GM23338 (cell line): ENCODE measurements at regions not wholly inside any gene's neighbourhood (a gene's known extent, or its start where the extent isn't known, plus 50 kb on each side); places are given as distances from the start of the nearest gene placed in this dataset.

Experiments used
- ATAC-seq: fragments of 200-7000 bp; cut with Tn5 transposase; 3 replicates; pipeline ENCODE4 v1.9.1; 2020
- DNase-seq: peaks from one replicate; pipeline ENCODE4 v3.0.0-alpha.2; 2015; ENCODE audit warnings: low spot score
- H2AFZ ChIP-seq: fragments of 200-600 bp; sonication (generic); 2 replicates; pipeline ENCODE4 v1.8.0; 2016; ENCODE audit warnings: antibody characterized with exemption, mild to moderate bottlenecking, moderate library complexity
- H3F3A ChIP-seq: fragments of 200-600 bp; sonication (generic); replicated peaks from 2 replicates; pipeline ENCODE4 v1.8.0; 2017; ENCODE audit warnings: antibody characterized with exemption, mixed run types, low read depth
- H3K27ac ChIP-seq: fragments of 200-600 bp; sonication (generic); 2 replicates; pipeline ENCODE4 v1.6.1; 2016; ENCODE audit warnings: low read depth
- H3K27me3 ChIP-seq: fragments of 200-600 bp; sonication (generic); 2 replicates; pipeline ENCODE4 v1.8.0; 2016; ENCODE audit warnings: mild to moderate bottlenecking, mixed run types, moderate library complexity; ENCODE audit not compliant: insufficient read depth
- H3K36me3 ChIP-seq: fragments of 200-600 bp; sonication (generic); 2 replicates; pipeline ENCODE4 v1.8.0; 2016; ENCODE audit warnings: mild to moderate bottlenecking; ENCODE audit not compliant: insufficient read depth
- H3K4me1 ChIP-seq: fragments of 200-600 bp; sonication (generic); 2 replicates; pipeline ENCODE4 v1.8.0; 2016; ENCODE audit warnings: mild to moderate bottlenecking, moderate library complexity; ENCODE audit not compliant: insufficient read depth
- H3K4me2 ChIP-seq: fragments of 200-600 bp; sonication (generic); 2 replicates; pipeline ENCODE4 v1.7.1; 2017; ENCODE audit warnings: mixed run types
- H3K4me3 ChIP-seq: fragments of 200-600 bp; sonication (generic); 2 replicates; pipeline ENCODE4 v1.6.1; 2016; ENCODE audit warnings: mixed run types
- H3K79me2 ChIP-seq: fragments of 200-600 bp; sonication (generic); replicated peaks from 2 replicates; pipeline ENCODE4 v1.8.0; 2017; ENCODE audit warnings: mild to moderate bottlenecking; ENCODE audit not compliant: insufficient read depth
- H3K9me2 ChIP-seq: fragments of 200-600 bp; sonication (generic); 2 replicates; pipeline ENCODE4 v1.8.0; 2017; ENCODE audit not compliant: insufficient read depth
- H4K20me1 ChIP-seq: fragments of 200-600 bp; sonication (generic); replicated peaks from 2 replicates; pipeline ENCODE4 v1.8.0; 2017; ENCODE audit warnings: mild to moderate bottlenecking; ENCODE audit not compliant: insufficient read depth
- H3K27ac Mint-ChIP-seq: 2 replicates; pipeline ENCODE4 v1.8.0; 2020; ENCODE audit warnings: inconsistent platforms, mild to moderate bottlenecking, moderate library complexity, mixed read lengths
- H3K27me3 Mint-ChIP-seq: 3 replicates; pipeline ENCODE4 v1.8.0; 2022; ENCODE audit warnings: low read depth, mild to moderate bottlenecking, moderate library complexity, mixed read lengths, inconsistent platforms; ENCODE audit not compliant: insufficient read depth, poor library complexity
- H3K36me3 Mint-ChIP-seq: 3 replicates; pipeline ENCODE4 v1.8.0; 2021; ENCODE audit warnings: low read depth, mild to moderate bottlenecking, inconsistent platforms, moderate library complexity, mixed read lengths
- H3K4me1 Mint-ChIP-seq: 3 replicates; pipeline ENCODE4 v1.8.0; 2020; ENCODE audit warnings: mild to moderate bottlenecking, inconsistent platforms, mixed read lengths
- H3K4me3 Mint-ChIP-seq: 3 replicates; pipeline ENCODE4 v1.8.0; 2021; ENCODE audit warnings: moderate library complexity, mild to moderate bottlenecking, inconsistent platforms, mixed read lengths
- H3K9me3 Mint-ChIP-seq: 3 replicates; pipeline ENCODE4 v1.8.0; 2020; ENCODE audit warnings: moderate library complexity, mild to moderate bottlenecking, inconsistent platforms, mixed read lengths
- CREB1 ChIP-seq: fragments of 250-450 bp; sonication (Bioruptor Pico); IDR thresholded peaks from 2 replicates; pipeline ENCODE4 v1.5.0; 2020; ENCODE audit warnings: low read depth, mild to moderate bottlenecking, moderate library complexity
- ETS1 ChIP-seq: IDR thresholded peaks from 2 replicates; pipeline ENCODE4 v1.6.1; 2016; ENCODE audit warnings: antibody characterized with exemption
- EZH2 ChIP-seq: fragments of 200-600 bp; sonication (generic); IDR thresholded peaks from one replicate; pipeline ENCODE4 v1.8.0; 2017; ENCODE audit warnings: antibody characterized with exemption, mild to moderate bottlenecking, low read depth; ENCODE audit not compliant: unreplicated experiment
- EZH2phosphoT487 ChIP-seq: fragments of 200-600 bp; sonication (generic); IDR thresholded peaks from one replicate; pipeline ENCODE4 v1.8.1; 2018; ENCODE audit warnings: antibody characterized with exemption; ENCODE audit not compliant: unreplicated experiment
- JUNB ChIP-seq: IDR thresholded peaks from one replicate; pipeline ENCODE4 v1.6.1; 2016; ENCODE audit warnings: antibody characterized with exemption; ENCODE audit not compliant: unreplicated experiment
- NANOG ChIP-seq: IDR thresholded peaks from 2 replicates; pipeline ENCODE4 v1.6.1; 2016; ENCODE audit warnings: antibody characterized with exemption, borderline replicate concordance
- POLR2AphosphoS5 ChIP-seq: IDR thresholded peaks from 2 replicates; pipeline ENCODE4 v1.6.1; 2016; ENCODE audit warnings: antibody characterized with exemption, low read depth
- STAT1 ChIP-seq: IDR thresholded peaks from one replicate; pipeline ENCODE4 v1.6.1; 2016; ENCODE audit warnings: antibody characterized with exemption; ENCODE audit not compliant: unreplicated experiment
- ZNF114 ChIP-seq: fragments of 250-450 bp; sonication (Bioruptor Pico); IDR thresholded peaks from 2 replicates; pipeline ENCODE4 v1.5.0; 2020; ENCODE audit warnings: mild to moderate bottlenecking, moderate library complexity
- ZNF331 ChIP-seq: fragments of 250-450 bp; sonication (Bioruptor Pico); IDR thresholded peaks from 2 replicates; pipeline ENCODE4 v1.5.0; 2020; ENCODE audit warnings: low read depth, mild to moderate bottlenecking, moderate library complexity
- TF ChIP-seq, protein P1 (sequence below), 2 experiments: fragments of 200-600 bp in 1 of 2; sonication (generic) in 1 of 2; conservative IDR thresholded peaks; 2 replicates each; pipeline versions ENCODE4 v1.5.1 to v1.6.1; 2016 to 2017; ENCODE audit warnings: antibody characterized with exemption in 2 of 2, low read depth in 2 of 2, mild to moderate bottlenecking in 2 of 2, moderate library complexity in 1 of 2
- TF ChIP-seq, protein P2 (sequence below): fragments of 250-450 bp; sonication (Bioruptor Pico); IDR thresholded peaks from 2 replicates; pipeline ENCODE4 v1.5.0; 2020; ENCODE audit warnings: mild to moderate bottlenecking, moderate library complexity
- TF ChIP-seq, protein P3 (sequence below): IDR thresholded peaks from one replicate; pipeline ENCODE4 v1.6.1; 2018; ENCODE audit warnings: antibody characterized with exemption; ENCODE audit not compliant: unreplicated experiment

DNA sequence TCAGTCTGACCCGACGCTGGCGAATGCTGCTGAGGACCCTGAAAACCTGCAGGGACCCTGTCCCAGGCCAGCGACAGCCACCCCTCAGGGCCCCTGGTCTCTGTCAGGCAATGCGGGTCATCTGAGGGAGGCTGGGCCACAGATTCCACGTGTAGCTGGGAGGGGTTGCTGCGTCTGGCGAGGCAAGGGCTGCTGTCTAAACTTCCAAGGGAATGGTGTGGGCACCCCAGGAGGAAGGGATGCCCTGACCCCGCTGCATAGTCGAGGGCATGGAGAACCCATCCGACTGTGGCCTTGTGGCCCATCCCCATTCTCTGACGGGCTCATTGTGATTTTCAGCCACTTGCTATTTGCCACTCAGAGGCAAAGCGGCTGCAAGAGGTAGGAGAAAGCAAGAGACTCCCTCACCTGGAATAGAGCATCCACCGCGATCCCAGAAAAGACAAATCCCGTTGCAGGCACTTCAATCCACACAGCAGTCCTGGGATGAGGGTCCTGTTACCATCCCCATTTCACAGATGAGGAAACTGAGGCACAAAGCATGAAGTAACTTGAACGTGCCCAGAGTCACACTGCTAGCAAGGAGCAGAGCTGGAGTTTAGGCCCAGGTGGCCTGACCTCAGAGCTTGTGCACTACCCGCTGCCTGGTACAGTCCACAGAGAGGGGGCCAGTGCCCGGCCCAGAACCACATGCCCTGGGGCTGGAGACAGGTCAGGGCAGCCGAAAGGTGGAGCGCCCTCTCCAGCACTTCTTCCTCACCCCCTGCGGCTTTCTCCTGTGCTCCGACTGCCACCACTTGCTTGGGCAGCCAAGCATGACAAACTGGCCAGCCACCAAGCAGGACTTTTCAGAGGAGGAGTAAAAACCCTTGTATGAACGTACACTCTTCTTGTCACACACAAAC lies 163.8 kb upstream of the KLF14 start:
- Histone ChIP-seq H3K36me3 (no peaks in the 10 kb centered on the region; the same call in 1 of the 2 replicates), H3K27ac (no peak overlapping the region), H3K79me2 (no peaks in the 10 kb centered on the region; the same call in 1 of the 2 replicates), H4K20me1 (no peaks in the 10 kb centered on the region; the same call in 1 of the 2 replicates), H2AFZ (no peak overlapping the region), H3K4me1 (peaks cover 17% of the 10 kb centered on the region), H3K9me2 (no peaks in the 10 kb centered on the region), H3K4me2 (no peak overlapping the region), H3K27me3 (no peaks in the 10 kb centered on the region), H3K4me3 (no peak overlapping the region), H3F3A (no peaks in the 10 kb centered on the region)
- DNase-seq (no peak), ATAC-seq (peak; percentile 4; the same call in 2 of the 3 replicates)
- peak overlapping the region; percentile 38; the same call in 1 of the 2 replicates for H3K27ac Mint-ChIP-seq
- H3K36me3 Mint-ChIP-seq: peaks cover 2% of the 10 kb centered on the region; the same call in 1 of the 3 replicates
- H3K9me3 Mint-ChIP-seq: peaks cover 2% of the 10 kb centered on the region; the same call in 2 of the 3 replicates
- peaks cover 55% of the 10 kb centered on the region for H3K4me1 Mint-ChIP-seq
- H3K27me3 Mint-ChIP-seq: peaks cover 8% of the 10 kb centered on the region
- H3K4me3 Mint-ChIP-seq: no peak overlapping the region
- TF ChIP-seq POLR2AphosphoS5: no peak
- no peak for TF ChIP-seq JUNB
- TF ChIP-seq NANOG: no peak
- TF ChIP-seq, protein P1, sequence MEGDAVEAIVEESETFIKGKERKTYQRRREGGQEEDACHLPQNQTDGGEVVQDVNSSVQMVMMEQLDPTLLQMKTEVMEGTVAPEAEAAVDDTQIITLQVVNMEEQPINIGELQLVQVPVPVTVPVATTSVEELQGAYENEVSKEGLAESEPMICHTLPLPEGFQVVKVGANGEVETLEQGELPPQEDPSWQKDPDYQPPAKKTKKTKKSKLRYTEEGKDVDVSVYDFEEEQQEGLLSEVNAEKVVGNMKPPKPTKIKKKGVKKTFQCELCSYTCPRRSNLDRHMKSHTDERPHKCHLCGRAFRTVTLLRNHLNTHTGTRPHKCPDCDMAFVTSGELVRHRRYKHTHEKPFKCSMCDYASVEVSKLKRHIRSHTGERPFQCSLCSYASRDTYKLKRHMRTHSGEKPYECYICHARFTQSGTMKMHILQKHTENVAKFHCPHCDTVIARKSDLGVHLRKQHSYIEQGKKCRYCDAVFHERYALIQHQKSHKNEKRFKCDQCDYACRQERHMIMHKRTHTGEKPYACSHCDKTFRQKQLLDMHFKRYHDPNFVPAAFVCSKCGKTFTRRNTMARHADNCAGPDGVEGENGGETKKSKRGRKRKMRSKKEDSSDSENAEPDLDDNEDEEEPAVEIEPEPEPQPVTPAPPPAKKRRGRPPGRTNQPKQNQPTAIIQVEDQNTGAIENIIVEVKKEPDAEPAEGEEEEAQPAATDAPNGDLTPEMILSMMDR (conservative IDR thresholded peaks at IDR 0.05; ENCODE audit: low read depth in 2 of 2): no peak
- no peak for TF ChIP-seq ZNF114 (CRISPR knock-in tag)
- TF ChIP-seq, protein P2, sequence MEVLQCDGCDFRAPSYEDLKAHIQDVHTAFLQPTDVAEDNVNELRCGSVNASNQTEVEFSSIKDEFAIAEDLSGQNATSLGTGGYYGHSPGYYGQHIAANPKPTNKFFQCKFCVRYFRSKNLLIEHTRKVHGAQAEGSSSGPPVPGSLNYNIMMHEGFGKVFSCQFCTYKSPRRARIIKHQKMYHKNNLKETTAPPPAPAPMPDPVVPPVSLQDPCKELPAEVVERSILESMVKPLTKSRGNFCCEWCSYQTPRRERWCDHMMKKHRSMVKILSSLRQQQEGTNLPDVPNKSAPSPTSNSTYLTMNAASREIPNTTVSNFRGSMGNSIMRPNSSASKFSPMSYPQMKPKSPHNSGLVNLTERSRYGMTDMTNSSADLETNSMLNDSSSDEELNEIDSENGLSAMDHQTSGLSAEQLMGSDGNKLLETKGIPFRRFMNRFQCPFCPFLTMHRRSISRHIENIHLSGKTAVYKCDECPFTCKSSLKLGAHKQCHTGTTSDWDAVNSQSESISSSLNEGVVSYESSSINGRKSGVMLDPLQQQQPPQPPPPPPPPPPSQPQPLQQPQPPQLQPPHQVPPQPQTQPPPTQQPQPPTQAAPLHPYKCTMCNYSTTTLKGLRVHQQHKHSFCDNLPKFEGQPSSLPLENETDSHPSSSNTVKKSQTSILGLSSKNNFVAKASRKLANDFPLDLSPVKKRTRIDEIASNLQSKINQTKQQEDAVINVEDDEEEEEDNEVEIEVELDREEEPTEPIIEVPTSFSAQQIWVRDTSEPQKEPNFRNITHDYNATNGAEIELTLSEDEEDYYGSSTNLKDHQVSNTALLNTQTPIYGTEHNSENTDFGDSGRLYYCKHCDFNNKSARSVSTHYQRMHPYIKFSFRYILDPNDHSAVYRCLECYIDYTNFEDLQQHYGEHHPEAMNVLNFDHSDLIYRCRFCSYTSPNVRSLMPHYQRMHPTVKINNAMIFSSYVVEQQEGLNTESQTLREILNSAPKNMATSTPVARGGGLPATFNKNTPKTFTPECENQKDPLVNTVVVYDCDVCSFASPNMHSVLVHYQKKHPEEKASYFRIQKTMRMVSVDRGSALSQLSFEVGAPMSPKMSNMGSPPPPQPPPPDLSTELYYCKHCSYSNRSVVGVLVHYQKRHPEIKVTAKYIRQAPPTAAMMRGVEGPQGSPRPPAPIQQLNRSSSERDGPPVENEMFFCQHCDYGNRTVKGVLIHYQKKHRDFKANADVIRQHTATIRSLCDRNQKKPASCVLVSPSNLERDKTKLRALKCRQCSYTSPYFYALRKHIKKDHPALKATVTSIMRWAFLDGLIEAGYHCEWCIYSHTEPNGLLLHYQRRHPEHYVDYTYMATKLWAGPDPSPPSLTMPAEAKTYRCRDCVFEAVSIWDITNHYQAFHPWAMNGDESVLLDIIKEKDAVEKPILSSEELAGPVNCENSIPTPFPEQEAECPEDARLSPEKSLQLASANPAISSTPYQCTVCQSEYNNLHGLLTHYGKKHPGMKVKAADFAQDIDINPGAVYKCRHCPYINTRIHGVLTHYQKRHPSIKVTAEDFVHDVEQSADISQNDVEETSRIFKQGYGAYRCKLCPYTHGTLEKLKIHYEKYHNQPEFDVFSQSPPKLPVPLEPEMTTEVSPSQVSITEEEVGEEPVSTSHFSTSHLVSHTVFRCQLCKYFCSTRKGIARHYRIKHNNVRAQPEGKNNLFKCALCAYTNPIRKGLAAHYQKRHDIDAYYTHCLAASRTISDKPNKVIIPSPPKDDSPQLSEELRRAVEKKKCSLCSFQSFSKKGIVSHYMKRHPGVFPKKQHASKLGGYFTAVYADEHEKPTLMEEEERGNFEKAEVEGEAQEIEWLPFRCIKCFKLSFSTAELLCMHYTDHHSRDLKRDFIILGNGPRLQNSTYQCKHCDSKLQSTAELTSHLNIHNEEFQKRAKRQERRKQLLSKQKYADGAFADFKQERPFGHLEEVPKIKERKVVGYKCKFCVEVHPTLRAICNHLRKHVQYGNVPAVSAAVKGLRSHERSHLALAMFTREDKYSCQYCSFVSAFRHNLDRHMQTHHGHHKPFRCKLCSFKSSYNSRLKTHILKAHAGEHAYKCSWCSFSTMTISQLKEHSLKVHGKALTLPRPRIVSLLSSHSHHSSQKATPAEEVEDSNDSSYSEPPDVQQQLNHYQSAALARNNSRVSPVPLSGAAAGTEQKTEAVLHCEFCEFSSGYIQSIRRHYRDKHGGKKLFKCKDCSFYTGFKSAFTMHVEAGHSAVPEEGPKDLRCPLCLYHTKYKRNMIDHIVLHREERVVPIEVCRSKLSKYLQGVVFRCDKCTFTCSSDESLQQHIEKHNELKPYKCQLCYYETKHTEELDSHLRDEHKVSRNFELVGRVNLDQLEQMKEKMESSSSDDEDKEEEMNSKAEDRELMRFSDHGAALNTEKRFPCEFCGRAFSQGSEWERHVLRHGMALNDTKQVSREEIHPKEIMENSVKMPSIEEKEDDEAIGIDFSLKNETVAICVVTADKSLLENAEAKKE (CRISPR knock-in tag): no peak
- TF ChIP-seq ZNF331: no peak
- TF ChIP-seq ETS1: no peak
- no peak for TF ChIP-seq EZH2
- TF ChIP-seq CREB1 (CRISPR knock-in tag): no peak
- TF ChIP-seq, protein P3, sequence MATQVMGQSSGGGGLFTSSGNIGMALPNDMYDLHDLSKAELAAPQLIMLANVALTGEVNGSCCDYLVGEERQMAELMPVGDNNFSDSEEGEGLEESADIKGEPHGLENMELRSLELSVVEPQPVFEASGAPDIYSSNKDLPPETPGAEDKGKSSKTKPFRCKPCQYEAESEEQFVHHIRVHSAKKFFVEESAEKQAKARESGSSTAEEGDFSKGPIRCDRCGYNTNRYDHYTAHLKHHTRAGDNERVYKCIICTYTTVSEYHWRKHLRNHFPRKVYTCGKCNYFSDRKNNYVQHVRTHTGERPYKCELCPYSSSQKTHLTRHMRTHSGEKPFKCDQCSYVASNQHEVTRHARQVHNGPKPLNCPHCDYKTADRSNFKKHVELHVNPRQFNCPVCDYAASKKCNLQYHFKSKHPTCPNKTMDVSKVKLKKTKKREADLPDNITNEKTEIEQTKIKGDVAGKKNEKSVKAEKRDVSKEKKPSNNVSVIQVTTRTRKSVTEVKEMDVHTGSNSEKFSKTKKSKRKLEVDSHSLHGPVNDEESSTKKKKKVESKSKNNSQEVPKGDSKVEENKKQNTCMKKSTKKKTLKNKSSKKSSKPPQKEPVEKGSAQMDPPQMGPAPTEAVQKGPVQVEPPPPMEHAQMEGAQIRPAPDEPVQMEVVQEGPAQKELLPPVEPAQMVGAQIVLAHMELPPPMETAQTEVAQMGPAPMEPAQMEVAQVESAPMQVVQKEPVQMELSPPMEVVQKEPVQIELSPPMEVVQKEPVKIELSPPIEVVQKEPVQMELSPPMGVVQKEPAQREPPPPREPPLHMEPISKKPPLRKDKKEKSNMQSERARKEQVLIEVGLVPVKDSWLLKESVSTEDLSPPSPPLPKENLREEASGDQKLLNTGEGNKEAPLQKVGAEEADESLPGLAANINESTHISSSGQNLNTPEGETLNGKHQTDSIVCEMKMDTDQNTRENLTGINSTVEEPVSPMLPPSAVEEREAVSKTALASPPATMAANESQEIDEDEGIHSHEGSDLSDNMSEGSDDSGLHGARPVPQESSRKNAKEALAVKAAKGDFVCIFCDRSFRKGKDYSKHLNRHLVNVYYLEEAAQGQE: no peak
- no peak for TF ChIP-seq EZH2phosphoT487
- no peak for TF ChIP-seq STAT1
